H9 (cell line): ENCODE measurements at regions not wholly inside any gene's neighbourhood (a gene's known extent, or its start where the extent isn't known, plus 50 kb on each side); places are given as distances from the start of the nearest gene placed in this dataset.

Experiments
- DNase-seq: peaks from one replicate; pipeline ENCODE4 v3.0.0-alpha.2; 2017
- H2AFZ ChIP-seq: one replicate; pipeline ENCODE4 v1.6.1; 2013; ENCODE audit warnings: mild to moderate bottlenecking, low read length, control low read depth, moderate library complexity
- H2AK5ac ChIP-seq: 2 replicates; pipeline ENCODE4 v1.6.1; 2013; ENCODE audit warnings: low read length, control low read depth, mixed read lengths; ENCODE audit not compliant: insufficient read length
- H2BK120ac ChIP-seq: one replicate; pipeline ENCODE4 v1.6.1; 2013; ENCODE audit warnings: low read depth, mild to moderate bottlenecking, low read length, control low read depth, inconsistent platforms; ENCODE audit not compliant: poor library complexity, severe bottlenecking
- H2BK12ac ChIP-seq: 2 replicates; pipeline ENCODE4 v1.6.1; 2013; ENCODE audit warnings: low read length, control low read depth, mixed read lengths, low read depth; ENCODE audit not compliant: insufficient read length
- H2BK15ac ChIP-seq: 2 replicates; pipeline ENCODE4 v1.6.1; 2013; ENCODE audit warnings: low read depth, low read length, control low read depth
- H2BK20ac ChIP-seq: one replicate; pipeline ENCODE4 v1.6.1; 2013; ENCODE audit warnings: low read depth, mild to moderate bottlenecking, low read length, control low read depth, inconsistent platforms; ENCODE audit not compliant: poor library complexity, severe bottlenecking
- H2BK5ac ChIP-seq: 2 replicates; pipeline ENCODE4 v1.6.1; 2013; ENCODE audit warnings: low read length, control low read depth, mixed read lengths; ENCODE audit not compliant: insufficient read length
- H3K14ac ChIP-seq: 2 replicates; pipeline ENCODE4 v1.6.1; 2013; ENCODE audit warnings: low read length, control low read depth; ENCODE audit not compliant: insufficient read depth
- H3K18ac ChIP-seq: 2 replicates; pipeline ENCODE4 v1.6.1; 2013; ENCODE audit warnings: low read depth, mild to moderate bottlenecking, mixed read lengths, low read length, control low read depth; ENCODE audit not compliant: insufficient read length
- H3K23ac ChIP-seq: 2 replicates; pipeline ENCODE4 v1.6.1; 2013; ENCODE audit warnings: low read length, control low read depth, mixed read lengths, low read depth; ENCODE audit not compliant: insufficient read length
- H3K23me2 ChIP-seq: 2 replicates; pipeline ENCODE4 v1.6.1; 2013; ENCODE audit warnings: low read depth, mild to moderate bottlenecking, mixed read lengths, low read length, control low read depth; ENCODE audit not compliant: insufficient read length, poor library complexity, severe bottlenecking
- H3K27ac ChIP-seq: 2 replicates; pipeline ENCODE4 v1.5.1; 2013; ENCODE audit warnings: low read length, control low read depth, mixed read lengths, low read depth; ENCODE audit not compliant: insufficient read length
- H3K27me3 ChIP-seq: 2 replicates; pipeline ENCODE4 v1.6.1; 2013; ENCODE audit warnings: low read length, control low read depth, inconsistent platforms; ENCODE audit not compliant: insufficient read depth
- H3K4ac ChIP-seq: 2 replicates; pipeline ENCODE4 v1.6.1; 2013; ENCODE audit warnings: low read depth, mild to moderate bottlenecking, control low read depth, inconsistent platforms, low read length, moderate library complexity
- H3K4me1 ChIP-seq: 2 replicates; pipeline ENCODE4 v1.6.1; 2013; ENCODE audit warnings: low read length, control low read depth, inconsistent platforms; ENCODE audit not compliant: insufficient read depth
- H3K4me2 ChIP-seq: 2 replicates; pipeline ENCODE4 v1.6.1; 2013; ENCODE audit warnings: low read length, control low read depth, mixed read lengths; ENCODE audit not compliant: insufficient read length, insufficient read depth
- H3K56ac ChIP-seq: 2 replicates; pipeline ENCODE4 v1.6.1; 2013; ENCODE audit warnings: low read depth, mild to moderate bottlenecking, mixed read lengths, low read length, control low read depth; ENCODE audit not compliant: insufficient read length
- H3K79me1 ChIP-seq: 2 replicates; pipeline ENCODE4 v1.6.1; 2013; ENCODE audit warnings: low read depth, mild to moderate bottlenecking, moderate library complexity, low read length, control low read depth, inconsistent platforms; ENCODE audit not compliant: insufficient read depth, poor library complexity, severe bottlenecking
- H3K79me2 ChIP-seq: 2 replicates; pipeline ENCODE4 v1.6.1; 2013; ENCODE audit warnings: low read length, control low read depth, inconsistent platforms; ENCODE audit not compliant: insufficient read depth
- H3K9ac ChIP-seq: 2 replicates; pipeline ENCODE4 v1.6.1; 2013; ENCODE audit warnings: low read length, control low read depth, mixed read lengths; ENCODE audit not compliant: insufficient read length; ENCODE audit errors: extremely low read depth
- H3K9me3 ChIP-seq: one replicate; pipeline ENCODE4 v1.6.1; 2013; ENCODE audit warnings: low read depth, low read length, inconsistent platforms; ENCODE audit not compliant: control insufficient read depth
- H3T11ph ChIP-seq: one replicate; pipeline ENCODE4 v1.6.1; 2013; ENCODE audit warnings: mild to moderate bottlenecking, low read length, control low read depth, inconsistent platforms
- H4K20me1 ChIP-seq: one replicate; pipeline ENCODE4 v1.6.1; 2013; ENCODE audit not compliant: control insufficient read depth, insufficient read length, insufficient read depth
- H4K5ac ChIP-seq: 2 replicates; pipeline ENCODE4 v1.6.1; 2013; ENCODE audit warnings: low read depth, mild to moderate bottlenecking, mixed read lengths, low read length, control low read depth; ENCODE audit not compliant: insufficient read length
- H4K8ac ChIP-seq: replicated peaks from 2 replicates; pipeline ENCODE4 v1.6.1; 2013; ENCODE audit warnings: low read length, control low read depth, mixed read lengths, low read depth; ENCODE audit not compliant: insufficient read length
- H4K91ac ChIP-seq: 2 replicates; pipeline ENCODE4 v1.6.1; 2013; ENCODE audit warnings: low read depth, mild to moderate bottlenecking, moderate library complexity, mixed read lengths, low read length, control low read depth; ENCODE audit not compliant: insufficient read length
- H3K27ac Mint-ChIP-seq, 3 experiments: 2 replicates in 2 of 3; 3 replicates in 1 of 3; pipeline ENCODE4 v1.8.0; 2020 to 2021; ENCODE audit warnings: mixed read lengths in 3 of 3, mild to moderate bottlenecking in 1 of 3, moderate library complexity in 1 of 3
- H3K27me3 Mint-ChIP-seq: 2 replicates; pipeline ENCODE4 v1.8.0; 2021; ENCODE audit warnings: low read depth, mild to moderate bottlenecking, moderate library complexity, mixed read lengths
- H3K36me3 Mint-ChIP-seq, 3 experiments: 2 replicates in 2 of 3; 3 replicates in 1 of 3; pipeline ENCODE4 v1.8.0; 2020 to 2021; ENCODE audit warnings: low read depth in 3 of 3, mixed read lengths in 3 of 3; ENCODE audit not compliant: insufficient read depth in 1 of 3
- H3K4me1 Mint-ChIP-seq, 2 experiments: 2 replicates each; pipeline ENCODE4 v1.8.0; 2020; ENCODE audit warnings: mixed read lengths in 2 of 2
- H3K4me3 Mint-ChIP-seq, 2 experiments: 2 replicates in 1 of 2; 3 replicates in 1 of 2; pipeline ENCODE4 v1.8.0; 2020 to 2021; ENCODE audit warnings: mild to moderate bottlenecking in 2 of 2, mixed read lengths in 2 of 2, moderate library complexity in 1 of 2
- H3K9me3 Mint-ChIP-seq, 2 experiments: 2 replicates in 1 of 2; 3 replicates in 1 of 2; pipeline ENCODE4 v1.8.0; 2020; ENCODE audit warnings: mild to moderate bottlenecking in 2 of 2, mixed read lengths in 2 of 2, moderate library complexity in 1 of 2
- TF ChIP-seq, protein P1 (sequence below): fragments of 200-600 bp; sonication (generic); conservative IDR thresholded peaks from 3 replicates; pipeline ENCODE4 v1.8.0; 2021; ENCODE audit warnings: antibody characterized with exemption, mild to moderate bottlenecking

DNA sequence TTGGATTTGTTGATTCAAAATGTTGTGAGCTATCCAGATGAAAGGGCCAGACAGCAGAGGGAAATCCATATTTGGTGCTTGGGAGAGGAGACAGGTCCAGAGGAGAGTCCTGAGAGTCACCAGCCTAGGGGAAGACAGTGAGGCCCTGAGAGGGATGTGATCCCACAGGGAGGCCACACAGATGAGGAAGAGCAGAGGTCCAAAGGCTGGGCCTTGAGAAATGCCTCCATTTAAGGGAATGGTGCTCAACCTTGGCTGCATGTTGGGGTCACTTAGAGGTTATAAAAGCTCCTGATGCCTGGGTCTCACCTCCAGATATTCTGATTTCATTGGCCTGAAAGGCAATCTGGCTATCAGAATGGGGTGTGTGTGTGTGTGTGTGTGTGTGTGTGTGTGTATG lies 194.9 kb downstream of the UTP18 start:
- no peak overlapping the region for H3T11ph ChIP-seq
- H2BK15ac ChIP-seq = no peak overlapping the region
- H3K4me2 ChIP-seq = no peak overlapping the region
- TF ChIP-seq, protein P1, sequence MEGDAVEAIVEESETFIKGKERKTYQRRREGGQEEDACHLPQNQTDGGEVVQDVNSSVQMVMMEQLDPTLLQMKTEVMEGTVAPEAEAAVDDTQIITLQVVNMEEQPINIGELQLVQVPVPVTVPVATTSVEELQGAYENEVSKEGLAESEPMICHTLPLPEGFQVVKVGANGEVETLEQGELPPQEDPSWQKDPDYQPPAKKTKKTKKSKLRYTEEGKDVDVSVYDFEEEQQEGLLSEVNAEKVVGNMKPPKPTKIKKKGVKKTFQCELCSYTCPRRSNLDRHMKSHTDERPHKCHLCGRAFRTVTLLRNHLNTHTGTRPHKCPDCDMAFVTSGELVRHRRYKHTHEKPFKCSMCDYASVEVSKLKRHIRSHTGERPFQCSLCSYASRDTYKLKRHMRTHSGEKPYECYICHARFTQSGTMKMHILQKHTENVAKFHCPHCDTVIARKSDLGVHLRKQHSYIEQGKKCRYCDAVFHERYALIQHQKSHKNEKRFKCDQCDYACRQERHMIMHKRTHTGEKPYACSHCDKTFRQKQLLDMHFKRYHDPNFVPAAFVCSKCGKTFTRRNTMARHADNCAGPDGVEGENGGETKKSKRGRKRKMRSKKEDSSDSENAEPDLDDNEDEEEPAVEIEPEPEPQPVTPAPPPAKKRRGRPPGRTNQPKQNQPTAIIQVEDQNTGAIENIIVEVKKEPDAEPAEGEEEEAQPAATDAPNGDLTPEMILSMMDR = no peak
- no peak overlapping the region for H2AK5ac ChIP-seq
- Mint-ChIP-seq H3K9me3 (0 out of 5 replicates have a peak, but pooled peaks cover 0 to 4% of the 10 kb centered on the region in 2 experiments), H3K27me3 (no peaks in the 10 kb centered on the region; the same call in 1 of the 2 replicates), H3K36me3 (no peaks in the 10 kb centered on the region; a peak in 1 of 7 replicates), H3K27ac (no peak overlapping the region), H3K4me3 (no peak overlapping the region), H3K4me1 (no peaks in the 10 kb centered on the region)
- DNase-seq = no peak
- no peak overlapping the region for H3K56ac ChIP-seq
- H4K8ac ChIP-seq = no peak overlapping the region
- H3K23me2 ChIP-seq = no peaks in the 10 kb centered on the region
- H3K23ac ChIP-seq = no peak overlapping the region
- no peak overlapping the region for H2BK120ac ChIP-seq
- H3K79me1 ChIP-seq = no peaks in the 10 kb centered on the region
- H2BK12ac ChIP-seq = no peak overlapping the region
- no peak overlapping the region for H3K14ac ChIP-seq
- no peaks in the 10 kb centered on the region for H3K27me3 ChIP-seq
- no peak overlapping the region for H3K9ac ChIP-seq
- no peaks in the 10 kb centered on the region for H4K20me1 ChIP-seq
- H3K4me1 ChIP-seq = no peaks in the 10 kb centered on the region
- no peak overlapping the region for H4K5ac ChIP-seq
- H3K18ac ChIP-seq = no peak overlapping the region
- H3K9me3 ChIP-seq = no peaks in the 10 kb centered on the region
- no peak overlapping the region for H3K27ac ChIP-seq
- H2BK20ac ChIP-seq = no peak overlapping the region
- no peak overlapping the region for H2AFZ ChIP-seq
- no peaks in the 10 kb centered on the region for H3K79me2 ChIP-seq
- no peak overlapping the region for H3K4ac ChIP-seq
- no peak overlapping the region for H4K91ac ChIP-seq
- H2BK5ac ChIP-seq = no peak overlapping the region
